Neural cell (in vitro differentiated cells): ENCODE measurements at regions not wholly inside any gene's neighbourhood (a gene's known extent, or its start where the extent isn't known, plus 50 kb on each side); places are given as distances from the start of the nearest gene placed in this dataset.

Experiments used
- H2AFZ ChIP-seq: fragments of 200-600, 300-800 bp; sonication (generic), shearing (Covaris generic); 2 replicates; pipeline ENCODE4 v1.6.0; 2014; ENCODE audit warnings: low read depth, mild to moderate bottlenecking, antibody characterized with exemption, low read length, moderate library complexity
- H3F3A ChIP-seq: fragments of 200-600 bp; shearing (Covaris generic); 2 replicates; pipeline ENCODE4 v1.6.1; 2016; ENCODE audit warnings: mild to moderate bottlenecking, moderate library complexity, mixed read lengths, antibody characterized with exemption, low read length; ENCODE audit not compliant: insufficient read depth, poor library complexity, severe bottlenecking
- H3K27ac ChIP-seq: fragments of 200-600, 300-800 bp; sonication (generic), shearing (Covaris generic); 2 replicates; pipeline ENCODE4 v1.5.1; 2014; ENCODE audit warnings: mild to moderate bottlenecking, low read length, moderate library complexity
- H3K27me3 ChIP-seq: fragments of 300-800, 200-600 bp; sonication (generic), shearing (Covaris generic); 2 replicates; pipeline ENCODE4 v1.6.0; 2014; ENCODE audit warnings: mild to moderate bottlenecking, low read depth, low read length, moderate library complexity; ENCODE audit not compliant: insufficient read depth
- H3K36me3 ChIP-seq: fragments of 300-800, 200-600 bp; sonication (generic), shearing (Covaris generic); 2 replicates; pipeline ENCODE4 v1.5.1; 2014; ENCODE audit warnings: mild to moderate bottlenecking, antibody characterized with exemption, low read length, moderate library complexity; ENCODE audit not compliant: insufficient read depth
- H3K4me2 ChIP-seq: fragments of 300-800, 200-600 bp; sonication (generic), shearing (Covaris generic); 2 replicates; pipeline ENCODE4 v1.6.0; 2014; ENCODE audit warnings: mild to moderate bottlenecking, low read length
- H3K4me3 ChIP-seq: fragments of 300-800, 200-600 bp; sonication (generic), shearing (Covaris generic); 2 replicates; pipeline ENCODE4 v1.5.1; 2014; ENCODE audit warnings: mild to moderate bottlenecking, low read length, moderate library complexity
- H3K79me2 ChIP-seq: fragments of 200-600 bp; shearing (Covaris generic); replicated peaks from 2 replicates; pipeline ENCODE4 v1.6.0; 2014; ENCODE audit warnings: mild to moderate bottlenecking, low read length, moderate library complexity; ENCODE audit not compliant: insufficient read depth
- H3K9ac ChIP-seq: fragments of 300-800, 200-600 bp; sonication (generic), shearing (Covaris generic); 2 replicates; pipeline ENCODE4 v1.6.1; 2016; ENCODE audit warnings: mild to moderate bottlenecking, low read length, mixed read lengths
- H3K9me2 ChIP-seq: fragments of 200-600 bp; shearing (Covaris generic); 2 replicates; pipeline ENCODE4 v1.6.1; 2016; ENCODE audit warnings: mild to moderate bottlenecking, low read length, mixed read lengths; ENCODE audit not compliant: insufficient read depth
- H3K9me3 ChIP-seq: fragments of 200-600, 300-800 bp; sonication (generic), shearing (Covaris generic); 2 replicates; pipeline ENCODE4 v1.6.1; 2016; ENCODE audit warnings: mild to moderate bottlenecking, mixed run types, low read length, moderate library complexity, mixed read lengths
- H4K20me1 ChIP-seq: fragments of 200-600 bp; shearing (Covaris generic); 2 replicates; pipeline ENCODE4 v1.6.1; 2016; ENCODE audit warnings: mild to moderate bottlenecking, mixed run types; ENCODE audit not compliant: insufficient read depth
- EP300 ChIP-seq: fragments of 450-650 bp; conservative IDR thresholded peaks from 2 replicates; pipeline ENCODE4 v1.6.1; 2014; ENCODE audit warnings: antibody characterized with exemption, mild to moderate bottlenecking, moderate library complexity; ENCODE audit not compliant: poor library complexity, severe bottlenecking
- MXI1 ChIP-seq: fragments of 450-650 bp; conservative IDR thresholded peaks from 2 replicates; pipeline ENCODE4 v1.6.1; 2014; ENCODE audit warnings: antibody characterized with exemption, mild to moderate bottlenecking; ENCODE audit not compliant: poor library complexity, severe bottlenecking
- POLR2AphosphoS5 ChIP-seq: IDR thresholded peaks from 2 replicates; pipeline ENCODE4 v1.6.1; 2012
- SMC3 ChIP-seq: fragments of 450-650 bp; conservative IDR thresholded peaks from 2 replicates; pipeline ENCODE4 v1.6.1; 2014; ENCODE audit warnings: antibody characterized with exemption, mild to moderate bottlenecking, moderate library complexity; ENCODE audit not compliant: poor library complexity
- TAF1 ChIP-seq: IDR thresholded peaks from 2 replicates; pipeline ENCODE4 v1.6.1; 2012; ENCODE audit warnings: low read depth
- TF ChIP-seq, protein P1 (sequence below): IDR thresholded peaks from 2 replicates; pipeline ENCODE4 v1.6.1; 2012; ENCODE audit warnings: borderline replicate concordance
- TF ChIP-seq, protein P2 (sequence below): fragments of 450-650 bp; IDR thresholded peaks from 2 replicates; pipeline ENCODE4 v1.5.1; 2014; ENCODE audit warnings: antibody characterized with exemption, mild to moderate bottlenecking, moderate library complexity; ENCODE audit not compliant: poor library complexity, severe bottlenecking

DNA sequence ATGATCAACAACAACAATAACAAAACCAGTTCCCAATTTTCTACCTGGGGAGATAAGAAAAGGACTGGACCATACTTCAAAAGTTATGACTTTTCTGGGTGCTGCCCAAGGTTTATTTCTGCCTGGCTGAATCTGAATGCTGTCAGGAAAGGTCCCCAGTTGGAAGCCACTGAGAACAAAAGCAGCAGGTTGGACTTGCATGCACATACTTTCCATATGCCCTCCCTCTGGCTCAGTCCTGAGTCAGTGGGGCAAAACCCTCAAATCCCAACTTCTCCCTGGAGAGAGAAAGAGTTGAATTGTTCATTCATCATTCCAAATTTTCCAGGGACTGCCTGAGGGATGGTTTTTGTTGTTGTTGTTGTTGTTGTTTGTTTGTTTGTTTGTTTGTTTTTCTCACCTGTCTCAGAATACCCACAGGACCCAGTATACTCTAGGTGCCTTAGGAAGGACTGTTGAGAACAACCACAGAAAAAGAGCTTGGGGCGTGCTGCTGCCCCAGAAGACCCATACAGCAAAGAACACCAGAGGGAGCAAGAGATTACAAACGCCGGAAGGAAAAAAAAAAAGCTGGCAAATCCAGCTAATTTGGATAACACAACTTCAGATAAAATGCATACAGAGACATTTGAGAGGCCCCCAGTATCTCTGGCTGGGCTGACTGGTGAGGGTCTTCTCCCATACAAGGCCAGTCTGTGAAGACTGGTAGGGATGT lies 138.9 kb upstream of the INPP4B start:
- TF ChIP-seq TAF1 (no peak), EP300 (no peak), SMC3 (no peak)
- TF ChIP-seq, protein P1, sequence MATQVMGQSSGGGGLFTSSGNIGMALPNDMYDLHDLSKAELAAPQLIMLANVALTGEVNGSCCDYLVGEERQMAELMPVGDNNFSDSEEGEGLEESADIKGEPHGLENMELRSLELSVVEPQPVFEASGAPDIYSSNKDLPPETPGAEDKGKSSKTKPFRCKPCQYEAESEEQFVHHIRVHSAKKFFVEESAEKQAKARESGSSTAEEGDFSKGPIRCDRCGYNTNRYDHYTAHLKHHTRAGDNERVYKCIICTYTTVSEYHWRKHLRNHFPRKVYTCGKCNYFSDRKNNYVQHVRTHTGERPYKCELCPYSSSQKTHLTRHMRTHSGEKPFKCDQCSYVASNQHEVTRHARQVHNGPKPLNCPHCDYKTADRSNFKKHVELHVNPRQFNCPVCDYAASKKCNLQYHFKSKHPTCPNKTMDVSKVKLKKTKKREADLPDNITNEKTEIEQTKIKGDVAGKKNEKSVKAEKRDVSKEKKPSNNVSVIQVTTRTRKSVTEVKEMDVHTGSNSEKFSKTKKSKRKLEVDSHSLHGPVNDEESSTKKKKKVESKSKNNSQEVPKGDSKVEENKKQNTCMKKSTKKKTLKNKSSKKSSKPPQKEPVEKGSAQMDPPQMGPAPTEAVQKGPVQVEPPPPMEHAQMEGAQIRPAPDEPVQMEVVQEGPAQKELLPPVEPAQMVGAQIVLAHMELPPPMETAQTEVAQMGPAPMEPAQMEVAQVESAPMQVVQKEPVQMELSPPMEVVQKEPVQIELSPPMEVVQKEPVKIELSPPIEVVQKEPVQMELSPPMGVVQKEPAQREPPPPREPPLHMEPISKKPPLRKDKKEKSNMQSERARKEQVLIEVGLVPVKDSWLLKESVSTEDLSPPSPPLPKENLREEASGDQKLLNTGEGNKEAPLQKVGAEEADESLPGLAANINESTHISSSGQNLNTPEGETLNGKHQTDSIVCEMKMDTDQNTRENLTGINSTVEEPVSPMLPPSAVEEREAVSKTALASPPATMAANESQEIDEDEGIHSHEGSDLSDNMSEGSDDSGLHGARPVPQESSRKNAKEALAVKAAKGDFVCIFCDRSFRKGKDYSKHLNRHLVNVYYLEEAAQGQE, result no peak
- H3K9me2 ChIP-seq, result no peaks in the 10 kb centered on the region
- H3K27me3 ChIP-seq, result no peaks in the 10 kb centered on the region
- H3K4me3 ChIP-seq, result no peak overlapping the region
- no peaks in the 10 kb centered on the region for H3K79me2 ChIP-seq
- H3K36me3 ChIP-seq, result no peaks in the 10 kb centered on the region
- H3K9me3 ChIP-seq, result no peaks in the 10 kb centered on the region
- no peak overlapping the region for H3K4me2 ChIP-seq
- H3F3A ChIP-seq, result no peaks in the 10 kb centered on the region
- H3K9ac ChIP-seq, result no peak overlapping the region
- H3K27ac ChIP-seq, result no peak overlapping the region
- no peak overlapping the region for H2AFZ ChIP-seq
- H4K20me1 ChIP-seq, result no peaks in the 10 kb centered on the region

DNA sequence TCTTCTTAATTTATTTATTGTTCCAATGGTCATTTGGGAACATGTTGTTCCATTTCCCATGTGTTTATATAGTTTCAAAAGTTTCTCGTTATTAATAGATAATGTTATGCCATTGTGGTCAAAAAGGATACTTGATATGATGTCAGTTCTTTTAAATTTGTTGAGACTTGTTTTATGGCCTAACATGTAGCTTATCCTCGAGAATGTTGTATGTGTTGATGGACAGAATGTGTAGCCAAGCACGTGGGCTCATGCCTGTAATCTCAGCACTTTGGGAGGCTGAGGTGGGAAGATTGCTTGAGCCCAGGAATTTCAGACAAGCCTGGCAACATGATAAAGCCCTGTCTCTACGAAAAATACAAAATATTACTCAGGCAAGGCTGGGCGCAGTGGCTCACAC lies 168.5 kb upstream of the USP38 start:
- no peak overlapping the region for H3K4me2 ChIP-seq
- no peak overlapping the region for H3K9ac ChIP-seq
- TF ChIP-seq, protein P1, result no peak
- no peak for TF ChIP-seq EP300
- no peak for TF ChIP-seq MXI1
- no peaks in the 10 kb centered on the region for H3K9me3 ChIP-seq
- H4K20me1 ChIP-seq, result no peaks in the 10 kb centered on the region
- no peaks in the 10 kb centered on the region for H3K9me2 ChIP-seq
- H3F3A ChIP-seq, result no peaks in the 10 kb centered on the region
- no peak overlapping the region for H2AFZ ChIP-seq
- no peaks in the 10 kb centered on the region for H3K27me3 ChIP-seq
- no peak overlapping the region for H3K27ac ChIP-seq
- no peaks in the 10 kb centered on the region for H3K79me2 ChIP-seq
- no peaks in the 10 kb centered on the region for H3K36me3 ChIP-seq
- H3K4me3 ChIP-seq, result no peak overlapping the region

DNA sequence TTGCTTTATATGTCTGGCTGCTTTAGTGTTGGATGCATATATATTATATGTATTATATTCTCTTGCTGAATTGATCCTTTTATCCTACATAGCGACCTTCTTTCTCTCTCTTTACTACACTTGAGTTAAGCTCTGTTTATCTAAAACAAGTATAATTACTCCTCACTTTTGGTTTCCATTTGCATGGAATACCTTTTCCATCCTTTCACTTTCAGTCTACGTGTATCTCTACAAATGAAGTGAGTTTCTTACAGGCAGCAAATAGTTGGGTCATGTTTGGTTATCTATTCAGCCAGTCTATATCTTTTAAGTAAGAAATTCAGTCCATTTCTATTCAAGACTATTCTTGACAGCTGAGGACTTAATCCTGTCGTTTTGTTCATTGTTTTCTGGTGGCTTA lies 167.5 kb upstream of the USP38 start:
- Histone ChIP-seq H3K36me3 (no peaks in the 10 kb centered on the region), H2AFZ (no peak overlapping the region), H3F3A (no peaks in the 10 kb centered on the region), H4K20me1 (no peaks in the 10 kb centered on the region), H3K9me3 (no peaks in the 10 kb centered on the region), H3K9ac (no peak overlapping the region), H3K4me2 (no peak overlapping the region), H3K4me3 (no peak overlapping the region), H3K9me2 (no peaks in the 10 kb centered on the region), H3K27ac (no peak overlapping the region), H3K27me3 (no peaks in the 10 kb centered on the region), H3K79me2 (no peaks in the 10 kb centered on the region)
- TF ChIP-seq POLR2AphosphoS5 (no peak), SMC3 (no peak)
- TF ChIP-seq, protein P2, sequence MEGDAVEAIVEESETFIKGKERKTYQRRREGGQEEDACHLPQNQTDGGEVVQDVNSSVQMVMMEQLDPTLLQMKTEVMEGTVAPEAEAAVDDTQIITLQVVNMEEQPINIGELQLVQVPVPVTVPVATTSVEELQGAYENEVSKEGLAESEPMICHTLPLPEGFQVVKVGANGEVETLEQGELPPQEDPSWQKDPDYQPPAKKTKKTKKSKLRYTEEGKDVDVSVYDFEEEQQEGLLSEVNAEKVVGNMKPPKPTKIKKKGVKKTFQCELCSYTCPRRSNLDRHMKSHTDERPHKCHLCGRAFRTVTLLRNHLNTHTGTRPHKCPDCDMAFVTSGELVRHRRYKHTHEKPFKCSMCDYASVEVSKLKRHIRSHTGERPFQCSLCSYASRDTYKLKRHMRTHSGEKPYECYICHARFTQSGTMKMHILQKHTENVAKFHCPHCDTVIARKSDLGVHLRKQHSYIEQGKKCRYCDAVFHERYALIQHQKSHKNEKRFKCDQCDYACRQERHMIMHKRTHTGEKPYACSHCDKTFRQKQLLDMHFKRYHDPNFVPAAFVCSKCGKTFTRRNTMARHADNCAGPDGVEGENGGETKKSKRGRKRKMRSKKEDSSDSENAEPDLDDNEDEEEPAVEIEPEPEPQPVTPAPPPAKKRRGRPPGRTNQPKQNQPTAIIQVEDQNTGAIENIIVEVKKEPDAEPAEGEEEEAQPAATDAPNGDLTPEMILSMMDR, result no peak
